ENCODE measurements at regions not wholly inside any gene's neighbourhood (a gene's known extent, or its start where the extent isn't known, plus 50 kb on each side); places are given as distances from the start of the nearest gene placed in this dataset.
A peak's percentile ranks its signal among the peaks of the same experiment; 100 is the strongest.

DNA sequence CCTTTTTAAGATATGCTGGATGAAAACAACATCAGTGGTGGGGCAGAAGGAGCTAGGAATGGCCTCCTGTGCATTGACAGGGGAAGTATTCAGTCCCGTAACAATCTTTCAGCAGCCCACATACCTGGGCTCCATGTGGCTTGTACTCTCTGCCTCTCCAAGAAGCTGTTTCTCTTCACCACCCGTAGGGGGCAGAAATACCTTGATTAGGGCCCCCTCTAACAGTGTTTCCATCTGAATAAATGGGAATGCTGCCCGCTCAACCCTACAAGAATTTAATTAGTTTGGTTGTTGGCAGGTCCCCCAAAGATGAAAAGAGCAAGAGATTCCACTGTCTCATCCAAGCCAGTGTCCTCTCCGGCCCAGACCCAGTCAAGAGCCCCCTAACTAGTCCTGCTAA is 155.2 kb downstream of the SMIM20 start:
- no peak for DNase-seq (ENCODE audit: low read depth)
- no peak overlapping the region for H3K4me3 ChIP-seq (ENCODE audit: low read depth, low read length)
- peak; percentile 39 for TF ChIP-seq CTCF (IDR thresholded peaks at IDR 0.05; ENCODE audit: low read depth, low read length, missing control alignments)
- in situ Hi-C loops (cut with HindIII; ENCODE audit: low sequenced_read_pairs): no loop called here

GRCh38 chr4:26071688-26072087 is 157.7 kb downstream of the SMIM20 start:
- H3K4me3 ChIP-seq (ENCODE audit: low read depth, low read length): no peak overlapping the region
- in situ Hi-C loops (cut with HindIII; ENCODE audit: low sequenced_read_pairs): no loop called here
- TF ChIP-seq CTCF (IDR thresholded peaks at IDR 0.05; ENCODE audit: low read depth, low read length, missing control alignments): no peak
- DNase-seq (ENCODE audit: low read depth): no peak

GRCh38 chr4:26073886-26074560 is 160.0 kb downstream of the SMIM20 start:
- no peak for DNase-seq (ENCODE audit: low read depth)
- TF ChIP-seq CTCF (IDR thresholded peaks at IDR 0.05; ENCODE audit: low read depth, low read length, missing control alignments): no peak
- H3K4me3 ChIP-seq (ENCODE audit: low read depth, low read length): no peak overlapping the region
- in situ Hi-C loops (cut with HindIII; ENCODE audit: low sequenced_read_pairs): no loop called here

GRCh38 chr4:26074712-26075430 is 160.9 kb downstream of the SMIM20 start:
- no peak for DNase-seq (ENCODE audit: low read depth)
- in situ Hi-C loops (cut with HindIII; ENCODE audit: low sequenced_read_pairs): no loop called here

DNA sequence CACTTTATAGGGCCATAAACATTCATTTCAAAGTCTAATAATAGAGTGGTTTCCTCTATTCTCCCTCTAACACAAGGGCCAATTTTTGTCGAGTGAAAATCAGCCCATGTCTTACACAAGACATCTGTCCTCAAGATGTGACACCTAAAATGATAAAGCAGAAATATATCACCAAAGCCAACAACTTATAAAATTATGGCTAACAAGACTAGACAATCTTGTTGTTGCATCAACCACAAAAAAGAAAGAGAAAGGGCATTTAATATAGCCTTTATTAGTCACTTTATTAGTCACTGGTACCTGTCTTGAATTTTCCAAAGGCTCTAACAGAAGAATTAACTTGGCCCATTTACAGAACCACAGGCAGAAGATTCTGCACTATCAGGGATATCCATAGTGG is 161.6 kb downstream of the SMIM20 start:
- H3K4me3 ChIP-seq (ENCODE audit: low read depth, low read length): no peak overlapping the region
- no peak for DNase-seq (ENCODE audit: low read depth)
- TF ChIP-seq CTCF (IDR thresholded peaks at IDR 0.05; ENCODE audit: low read depth, low read length, missing control alignments): no peak
- in situ Hi-C loops (cut with HindIII; ENCODE audit: low sequenced_read_pairs): no loop called here

More at GRCh38 chr4:26074712-26075430, 160.9 kb downstream of the SMIM20 start:
- H3K4me3 ChIP-seq (ENCODE audit: low read depth, low read length): no peak overlapping the region
- no peak for TF ChIP-seq CTCF (IDR thresholded peaks at IDR 0.05; ENCODE audit: low read depth, low read length, missing control alignments)

DNA sequence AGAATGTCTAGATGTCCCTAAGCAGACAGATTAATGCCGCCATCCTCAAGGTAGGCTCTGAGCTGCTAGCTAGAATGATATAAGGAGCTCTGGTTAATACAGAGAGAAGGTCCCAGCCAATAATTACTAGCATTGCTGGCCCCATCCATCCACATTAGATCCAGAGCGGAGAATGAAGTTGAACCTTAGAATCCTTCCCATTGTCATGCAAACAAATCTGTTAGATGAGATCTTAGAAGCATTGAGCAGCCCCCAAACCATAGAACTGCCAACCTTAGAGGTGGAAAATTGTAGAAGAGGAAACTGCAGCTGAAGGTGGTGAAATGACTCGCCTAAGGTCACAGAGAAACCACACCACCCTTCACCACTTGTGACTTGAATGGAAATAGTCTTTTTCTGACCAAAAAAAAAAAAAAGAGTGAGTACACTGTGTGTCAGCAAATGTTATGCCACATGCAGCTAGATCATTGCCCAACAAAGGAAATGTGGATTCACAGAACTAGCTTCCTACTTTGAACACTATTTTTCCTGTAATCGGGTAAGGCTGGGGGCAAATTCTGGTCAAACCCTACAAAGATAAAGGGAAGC is 162.1 kb downstream of the SMIM20 start:
- TF ChIP-seq CTCF (IDR thresholded peaks at IDR 0.05; ENCODE audit: low read depth, low read length, missing control alignments): no peak
- H3K4me3 ChIP-seq (ENCODE audit: low read depth, low read length): no peak overlapping the region
- in situ Hi-C loops (cut with HindIII; ENCODE audit: low sequenced_read_pairs): no loop called here
- DNase-seq (ENCODE audit: low read depth): no peak
